OCI-M2 (cell line): ENCODE measurements at regions not wholly inside any gene's neighbourhood (a gene's known extent, or its start where the extent isn't known, plus 50 kb on each side); places are given as distances from the start of the nearest gene placed in this dataset.
"Not testable (repeated sequence)": the region's sequence is repeated elsewhere in the genome, so short reads cannot be mapped to it uniquely, and the experiment has no call there.

Source experiments
- DNase-seq: peaks from one replicate; lab custom pipeline; 2025; ENCODE audit not compliant: unreplicated experiment; lab: John Stamatoyannopoulos, UW

- no peak for DNase-seq
Observed at GRCh38 chr9:10818206-10818605, 205.4 kb upstream of the PTPRD start.

- no peak for DNase-seq
Observed at GRCh38 chr9:10835791-10836463, 223.1 kb upstream of the PTPRD start.

- DNase-seq, result no peak
Observed at GRCh38 chr9:10843151-10843550, 230.3 kb upstream of the PTPRD start.

GRCh38 chr9:10855847-10856246, 243.0 kb upstream of the PTPRD start:
- DNase-seq, result no peak

- no peak for DNase-seq
Observed at GRCh38 chr9:10858817-10859216, 246.0 kb upstream of the PTPRD start.

GRCh38 chr9:10863476-10863875, 250.7 kb upstream of the PTPRD start:
- no peak for DNase-seq

GRCh38 chr9:10867194-10867593, 254.4 kb upstream of the PTPRD start:
- no peak for DNase-seq

- no peak for DNase-seq
Observed at GRCh38 chr9:10869687-10870086, 256.9 kb upstream of the PTPRD start.

- DNase-seq, result no peak
Observed at GRCh38 chr9:10873999-10874398, 261.2 kb upstream of the PTPRD start.

GRCh38 chr9:10875752-10876151, 262.9 kb upstream of the PTPRD start:
- no peak for DNase-seq

- DNase-seq, result no peak
Observed at GRCh38 chr9:10876333-10876732, 263.5 kb upstream of the PTPRD start.

- not testable (repeated sequence) for DNase-seq
Observed at GRCh38 chr9:10890266-10890665, 277.5 kb upstream of the PTPRD start.

- DNase-seq, result no peak
Observed at GRCh38 chr9:10899509-10899908, 286.7 kb upstream of the PTPRD start.

GRCh38 chr9:10903969-10904368, 291.2 kb upstream of the PTPRD start:
- no peak for DNase-seq

GRCh38 chr9:10910779-10911178, 298.0 kb upstream of the PTPRD start:
- DNase-seq, result no peak

- DNase-seq, result no peak
Observed at GRCh38 chr9:10911373-10911772, 298.6 kb upstream of the PTPRD start.

- DNase-seq, result no peak
Observed at GRCh38 chr9:10917001-10917400, 304.2 kb upstream of the PTPRD start.

- no peak for DNase-seq
Observed at GRCh38 chr9:10921671-10922070, 308.9 kb upstream of the PTPRD start.

- no peak for DNase-seq
Observed at GRCh38 chr9:10925896-10926295, 313.1 kb upstream of the PTPRD start.

GRCh38 chr9:10928372-10928771, 315.6 kb upstream of the PTPRD start:
- DNase-seq, result no peak

- DNase-seq, result no peak
Observed at GRCh38 chr9:10930081-10930480, 317.3 kb upstream of the PTPRD start.

GRCh38 chr9:10946676-10947410, 334.0 kb upstream of the PTPRD start:
- DNase-seq, result no peak

GRCh38 chr9:10957878-10958277, 345.1 kb upstream of the PTPRD start:
- no peak for DNase-seq
